ENCODE measurements at regions not wholly inside any gene's neighbourhood (a gene's known extent, or its start where the extent isn't known, plus 50 kb on each side); places are given as distances from the start of the nearest gene placed in this dataset.

DNA sequence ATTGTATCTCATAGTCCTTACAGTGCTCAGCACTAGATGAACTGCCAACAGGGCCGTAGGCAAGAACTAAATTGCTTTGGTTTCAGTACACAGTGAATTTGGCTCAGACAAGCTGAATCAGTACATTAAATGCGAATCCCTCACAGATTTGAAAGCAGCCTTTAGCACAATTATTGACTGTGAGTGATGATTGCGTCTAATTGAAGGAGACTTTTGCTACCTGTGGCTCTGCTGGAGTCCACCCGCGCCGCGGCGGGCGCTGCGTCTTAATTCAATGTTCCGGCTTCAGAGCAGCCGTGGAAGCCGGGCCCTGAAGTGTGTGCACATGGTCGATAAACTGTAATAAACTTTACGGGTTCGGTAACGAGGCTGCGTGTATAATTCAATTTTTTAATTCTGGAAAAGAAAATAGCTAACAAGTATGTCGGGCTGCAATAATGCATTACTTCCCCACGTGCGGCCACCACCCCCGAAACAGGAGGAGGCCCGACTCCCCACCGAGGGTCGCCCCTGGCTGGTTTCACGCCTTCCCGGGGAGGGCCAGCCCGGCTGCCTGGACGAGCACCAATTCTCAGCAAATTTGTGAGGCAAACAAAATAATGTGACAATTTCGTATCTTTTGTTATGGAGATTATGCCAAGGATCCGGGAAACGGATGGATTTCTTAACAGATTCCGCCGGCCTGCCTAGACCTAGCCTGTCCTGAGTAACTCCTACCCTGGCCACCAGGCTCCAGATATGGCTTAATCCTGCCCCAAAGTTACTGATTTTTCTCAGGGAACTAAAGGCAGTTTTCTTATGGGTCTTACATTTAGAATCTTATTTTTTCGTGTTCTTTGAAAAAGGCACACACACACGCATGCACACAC lies 269.4 kb upstream of the IRX1 start:
- Histone ChIP-seq H3K23ac (ENCODE audit: insufficient read length) (no peak overlapping the region), H3K9me3 (ENCODE audit: insufficient read depth in 2 of 2, low read depth in 1 of 2, low read length in 1 of 2) (peaks cover 3 to 9% of the 10 kb centered on the region in 2 experiments; a peak in 2 of 4 replicates), H2BK12ac (ENCODE audit: low read depth, low read length) (no peak overlapping the region), H4K8ac (ENCODE audit: extremely low read depth, insufficient read depth, low read length) (no peak overlapping the region), H2BK5ac (ENCODE audit: low read depth, low read length) (no peak overlapping the region), H2AFZ (ENCODE audit: low read length) (no peak overlapping the region), H4K5ac (ENCODE audit: insufficient read length, low read depth, low read length) (no peak overlapping the region), H3K23me2 (ENCODE audit: low read depth, low read length) (peaks cover 21% of the 10 kb centered on the region), H2AK5ac (ENCODE audit: low read depth, low read length) (no peak overlapping the region), H3K4me1 (replicated peaks in 1 of 4; ENCODE audit: control insufficient read depth in 3 of 4, insufficient read depth in 4 of 4, low read length in 3 of 4) (peaks cover 0 to 10% (median 0%) of the 10 kb centered on the region in 4 experiments; a peak in 2 of 7 replicates), H3K56ac (replicated peaks; ENCODE audit: insufficient read length, low read depth, low read length) (no peak overlapping the region), H3K18ac (ENCODE audit: extremely low read depth, low read length) (no peak overlapping the region), H3K4me2 (ENCODE audit: insufficient read depth in 1 of 2, low read depth in 2 of 2, low read length in 2 of 2) (no peak overlapping the region), H4K20me1 (replicated peaks in 1 of 2; ENCODE audit: control insufficient read depth in 1 of 2, insufficient read depth in 2 of 2, low read length in 2 of 2) (peaks cover 0 to 12% of the 10 kb centered on the region in 2 experiments), H3K4me3 (ENCODE audit: extremely low read depth in 1 of 4, insufficient read depth in 2 of 4, low read depth in 3 of 4, low read length in 4 of 4) (no peak overlapping the region), H3K27ac (ENCODE audit: low read depth, low read length) (no peak overlapping the region), H3K79me2 (ENCODE audit: control insufficient read depth in 1 of 2, insufficient read depth in 2 of 2, low read length in 2 of 2) (peaks cover 0 to 5% of the 10 kb centered on the region in 2 experiments; a peak in 1 of 4 replicates), H3K27me3 (replicated peaks in 1 of 4; ENCODE audit: control insufficient read depth in 3 of 4, extremely low read depth in 1 of 4, insufficient read depth in 3 of 4, low read length in 3 of 4) (no peaks in the 10 kb centered on the region), H2BK20ac (ENCODE audit: low read length) (no peak overlapping the region), H3K36me3 (ENCODE audit: control insufficient read depth in 2 of 4, insufficient read depth in 4 of 4, low read length in 3 of 4) (no peaks in the 10 kb centered on the region; a peak in 1 of 8 replicates), H3K14ac (ENCODE audit: insufficient read length) (no peak overlapping the region), H4K91ac (replicated peaks; ENCODE audit: insufficient read length, low read length) (no peak overlapping the region), H3K9ac (replicated peaks in 1 of 4; ENCODE audit: extremely low read depth in 1 of 4, low read depth in 3 of 4, low read length in 3 of 4) (no peak overlapping the region), H2BK15ac (ENCODE audit: low read length) (no peak overlapping the region), H3K79me1 (ENCODE audit: low read depth, low read length) (peaks cover 10% of the 10 kb centered on the region), H2BK120ac (replicated peaks; ENCODE audit: low read depth, low read length) (no peak overlapping the region), H3K4ac (replicated peaks; ENCODE audit: insufficient read length, low read depth, low read length) (no peak overlapping the region)
- ChIA-PET POLR2A (ENCODE audit: partially characterized antibody) (interaction anchor here (0.6 kb wide), 1 partner anchor 7 kb away, joined by 3 read pairs; no protein-coding TSS in a partner anchor), CTCF (ENCODE audit: partially characterized antibody) (interaction anchor here (0.6 to 0.9 kb wide), 2 partner anchors 16 to 330 kb away, joined by 3 read pairs; no protein-coding TSS in a partner anchor)
- 82% methylated on average over 36 of the region's 36 CpGs; no CpG with 5 or more reads in 1 of the 2 experiments for WGBS, 2 experiments (ENCODE audit: extremely low coverage in 1 of 2, insufficient coverage in 1 of 2, insufficient read length in 1 of 2, insufficient replicate concordance in 2 of 2, low coverage in 1 of 2, low lambda C conversion rate in 2 of 2, missing lambda C conversion rate in 1 of 2)
- DNase-seq (ENCODE audit: low read depth in 1 of 2, low spot score in 2 of 2), result no peak
- no peak for FAIRE-seq
- TF ChIP-seq SP1 (IDR thresholded peaks at IDR 0.05; ENCODE audit: low read depth, low read length) (no peak), HDAC6 (IDR thresholded peaks at IDR 0.05; ENCODE audit: low read depth, low read length) (no peak), RFX5 (IDR thresholded peaks at IDR 0.05; ENCODE audit: borderline replicate concordance, low read depth, low read length) (no peak), TCF12 (IDR thresholded peaks at IDR 0.05; ENCODE audit: low read depth, low read length) (no peak), TAF1 (IDR thresholded peaks at IDR 0.05; ENCODE audit: low read depth, low read length) (no peak), NANOG (IDR thresholded peaks at IDR 0.05; ENCODE audit: insufficient read depth, low read depth, low read length, poor library complexity, severe bottlenecking) (no peak), BACH1 (IDR thresholded peaks at IDR 0.05; ENCODE audit: low read length) (no peak), EP300 (IDR thresholded peaks at IDR 0.05; ENCODE audit: borderline replicate concordance in 1 of 2, low read depth in 2 of 2, low read length in 2 of 2) (no peak), MAFK (IDR thresholded peaks at IDR 0.05; ENCODE audit: low read depth, low read length) (no peak)
- TF ChIP-seq, protein P1, sequence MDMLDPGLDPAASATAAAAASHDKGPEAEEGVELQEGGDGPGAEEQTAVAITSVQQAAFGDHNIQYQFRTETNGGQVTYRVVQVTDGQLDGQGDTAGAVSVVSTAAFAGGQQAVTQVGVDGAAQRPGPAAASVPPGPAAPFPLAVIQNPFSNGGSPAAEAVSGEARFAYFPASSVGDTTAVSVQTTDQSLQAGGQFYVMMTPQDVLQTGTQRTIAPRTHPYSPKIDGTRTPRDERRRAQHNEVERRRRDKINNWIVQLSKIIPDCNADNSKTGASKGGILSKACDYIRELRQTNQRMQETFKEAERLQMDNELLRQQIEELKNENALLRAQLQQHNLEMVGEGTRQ (IDR thresholded peaks at IDR 0.05; ENCODE audit: low read length), result no peak
- TF ChIP-seq, protein P2, sequence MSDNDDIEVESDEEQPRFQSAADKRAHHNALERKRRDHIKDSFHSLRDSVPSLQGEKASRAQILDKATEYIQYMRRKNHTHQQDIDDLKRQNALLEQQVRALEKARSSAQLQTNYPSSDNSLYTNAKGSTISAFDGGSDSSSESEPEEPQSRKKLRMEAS (IDR thresholded peaks at IDR 0.05), result no peak
